ENCODE measurements at regions not wholly inside any gene's neighbourhood (a gene's known extent, or its start where the extent isn't known, plus 50 kb on each side); places are given as distances from the start of the nearest gene placed in this dataset.
"Not testable (repeated sequence)": the region's sequence is repeated elsewhere in the genome, so short reads cannot be mapped to it uniquely, and the experiment has no call there.

DNA sequence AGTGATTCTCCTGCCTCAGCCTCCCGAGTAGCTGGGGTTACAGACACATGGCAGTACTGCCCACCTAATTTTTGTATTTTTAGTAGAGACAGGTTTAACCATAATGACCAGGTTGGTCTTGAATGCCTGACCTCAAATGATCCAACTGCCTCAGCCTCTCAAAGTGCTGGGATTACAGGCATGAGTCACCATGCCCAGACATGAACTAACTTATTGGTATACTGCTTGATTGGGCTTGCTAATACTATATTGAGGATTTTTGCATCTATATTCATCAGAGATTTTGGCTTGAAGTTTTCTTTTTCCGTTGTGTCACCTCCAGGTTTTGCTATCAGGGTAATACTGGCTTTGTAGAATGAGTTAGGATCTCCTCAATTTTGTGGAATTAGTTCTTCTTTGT, 706.1 kb upstream of the HS6ST1 start:
- Histone ChIP-seq H3K4me3 (ENCODE audit: low read depth in 1 of 3, low read length in 3 of 3) (no peak overlapping the region), H3K27ac (ENCODE audit: low read depth in 1 of 2, low read length in 2 of 2) (no peak overlapping the region), H3K27me3 (ENCODE audit: control insufficient read depth in 4 of 4, insufficient read depth in 4 of 4, low read length in 3 of 4) (no peaks in the 10 kb centered on the region), H3K9me3 (ENCODE audit: control insufficient read depth in 4 of 4, low read length in 3 of 4) (peaks cover 0 to 3% (median 0%) of the 10 kb centered on the region in 4 donors), H3K9ac (ENCODE audit: low read depth in 1 of 2, low read length in 2 of 2) (no peak overlapping the region), H3K4me1 (ENCODE audit: control insufficient read depth in 4 of 4, insufficient read depth in 4 of 4, low read length in 3 of 4) (no peaks in the 10 kb centered on the region), H3K36me3 (ENCODE audit: control insufficient read depth in 4 of 4, insufficient read depth in 3 of 4, low read depth in 1 of 4, low read length in 3 of 4) (no peaks in the 10 kb centered on the region)
- TF ChIP-seq RAD21 (IDR thresholded peaks at IDR 0.05) = no peak
- TF ChIP-seq, protein P1, sequence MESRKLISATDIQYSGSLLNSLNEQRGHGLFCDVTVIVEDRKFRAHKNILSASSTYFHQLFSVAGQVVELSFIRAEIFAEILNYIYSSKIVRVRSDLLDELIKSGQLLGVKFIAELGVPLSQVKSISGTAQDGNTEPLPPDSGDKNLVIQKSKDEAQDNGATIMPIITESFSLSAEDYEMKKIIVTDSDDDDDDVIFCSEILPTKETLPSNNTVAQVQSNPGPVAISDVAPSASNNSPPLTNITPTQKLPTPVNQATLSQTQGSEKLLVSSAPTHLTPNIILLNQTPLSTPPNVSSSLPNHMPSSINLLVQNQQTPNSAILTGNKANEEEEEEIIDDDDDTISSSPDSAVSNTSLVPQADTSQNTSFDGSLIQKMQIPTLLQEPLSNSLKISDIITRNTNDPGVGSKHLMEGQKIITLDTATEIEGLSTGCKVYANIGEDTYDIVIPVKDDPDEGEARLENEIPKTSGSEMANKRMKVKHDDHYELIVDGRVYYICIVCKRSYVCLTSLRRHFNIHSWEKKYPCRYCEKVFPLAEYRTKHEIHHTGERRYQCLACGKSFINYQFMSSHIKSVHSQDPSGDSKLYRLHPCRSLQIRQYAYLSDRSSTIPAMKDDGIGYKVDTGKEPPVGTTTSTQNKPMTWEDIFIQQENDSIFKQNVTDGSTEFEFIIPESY (IDR thresholded peaks at IDR 0.05) = no peak
- whole genome bisulfite sequencing = 59% methylated on average over 2 of the region's 2 CpGs
- DNase-seq (ENCODE audit: low spot score) = no peak

DNA sequence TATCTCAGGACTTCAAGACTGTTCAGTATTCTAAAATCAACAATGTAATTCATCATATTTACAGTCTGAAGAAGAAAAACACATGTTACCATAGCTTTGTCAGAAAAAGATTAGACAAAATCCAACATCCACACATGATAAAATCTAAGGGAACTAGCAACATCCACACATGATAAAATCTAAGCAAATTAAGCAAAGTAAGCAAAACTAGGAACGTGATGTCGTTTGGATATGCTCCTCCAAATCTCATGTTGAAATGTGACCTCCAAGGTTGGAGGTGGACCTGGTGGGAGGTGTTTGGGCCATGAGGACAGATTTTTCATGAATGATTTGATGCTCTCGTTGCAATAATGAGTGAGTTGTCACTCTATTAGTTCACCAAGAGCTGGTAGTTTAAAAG, 717.3 kb upstream of the HS6ST1 start:
- TF ChIP-seq, protein P2, sequence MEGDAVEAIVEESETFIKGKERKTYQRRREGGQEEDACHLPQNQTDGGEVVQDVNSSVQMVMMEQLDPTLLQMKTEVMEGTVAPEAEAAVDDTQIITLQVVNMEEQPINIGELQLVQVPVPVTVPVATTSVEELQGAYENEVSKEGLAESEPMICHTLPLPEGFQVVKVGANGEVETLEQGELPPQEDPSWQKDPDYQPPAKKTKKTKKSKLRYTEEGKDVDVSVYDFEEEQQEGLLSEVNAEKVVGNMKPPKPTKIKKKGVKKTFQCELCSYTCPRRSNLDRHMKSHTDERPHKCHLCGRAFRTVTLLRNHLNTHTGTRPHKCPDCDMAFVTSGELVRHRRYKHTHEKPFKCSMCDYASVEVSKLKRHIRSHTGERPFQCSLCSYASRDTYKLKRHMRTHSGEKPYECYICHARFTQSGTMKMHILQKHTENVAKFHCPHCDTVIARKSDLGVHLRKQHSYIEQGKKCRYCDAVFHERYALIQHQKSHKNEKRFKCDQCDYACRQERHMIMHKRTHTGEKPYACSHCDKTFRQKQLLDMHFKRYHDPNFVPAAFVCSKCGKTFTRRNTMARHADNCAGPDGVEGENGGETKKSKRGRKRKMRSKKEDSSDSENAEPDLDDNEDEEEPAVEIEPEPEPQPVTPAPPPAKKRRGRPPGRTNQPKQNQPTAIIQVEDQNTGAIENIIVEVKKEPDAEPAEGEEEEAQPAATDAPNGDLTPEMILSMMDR (IDR thresholded peaks at IDR 0.05; ENCODE audit: low read depth, low read length, missing input control) = no peak
- TF ChIP-seq, protein P3, sequence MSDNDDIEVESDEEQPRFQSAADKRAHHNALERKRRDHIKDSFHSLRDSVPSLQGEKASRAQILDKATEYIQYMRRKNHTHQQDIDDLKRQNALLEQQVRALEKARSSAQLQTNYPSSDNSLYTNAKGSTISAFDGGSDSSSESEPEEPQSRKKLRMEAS (IDR thresholded peaks at IDR 0.05) = no peak
- TF ChIP-seq JUND (IDR thresholded peaks at IDR 0.05) (no peak), FOXA2 (IDR thresholded peaks at IDR 0.05) (no peak), HNF4G (IDR thresholded peaks at IDR 0.05) (no peak), RXRA (IDR thresholded peaks at IDR 0.05) (no peak), RAD21 (IDR thresholded peaks at IDR 0.05) (no peak), FOXA1 (IDR thresholded peaks at IDR 0.05) (no peak), SP1 (IDR thresholded peaks at IDR 0.05) (no peak), GABPA (IDR thresholded peaks at IDR 0.05 in 1 of 2, conservative IDR thresholded peaks at IDR 0.05 in 1 of 2) (no peak), YY1 (IDR thresholded peaks at IDR 0.05) (no peak)
- TF ChIP-seq, protein P1 (IDR thresholded peaks at IDR 0.05) = no peak
- TF ChIP-seq, protein P4, sequence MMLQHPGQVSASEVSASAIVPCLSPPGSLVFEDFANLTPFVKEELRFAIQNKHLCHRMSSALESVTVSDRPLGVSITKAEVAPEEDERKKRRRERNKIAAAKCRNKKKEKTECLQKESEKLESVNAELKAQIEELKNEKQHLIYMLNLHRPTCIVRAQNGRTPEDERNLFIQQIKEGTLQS (IDR thresholded peaks at IDR 0.05) = no peak
- TF ChIP-seq, protein P5, sequence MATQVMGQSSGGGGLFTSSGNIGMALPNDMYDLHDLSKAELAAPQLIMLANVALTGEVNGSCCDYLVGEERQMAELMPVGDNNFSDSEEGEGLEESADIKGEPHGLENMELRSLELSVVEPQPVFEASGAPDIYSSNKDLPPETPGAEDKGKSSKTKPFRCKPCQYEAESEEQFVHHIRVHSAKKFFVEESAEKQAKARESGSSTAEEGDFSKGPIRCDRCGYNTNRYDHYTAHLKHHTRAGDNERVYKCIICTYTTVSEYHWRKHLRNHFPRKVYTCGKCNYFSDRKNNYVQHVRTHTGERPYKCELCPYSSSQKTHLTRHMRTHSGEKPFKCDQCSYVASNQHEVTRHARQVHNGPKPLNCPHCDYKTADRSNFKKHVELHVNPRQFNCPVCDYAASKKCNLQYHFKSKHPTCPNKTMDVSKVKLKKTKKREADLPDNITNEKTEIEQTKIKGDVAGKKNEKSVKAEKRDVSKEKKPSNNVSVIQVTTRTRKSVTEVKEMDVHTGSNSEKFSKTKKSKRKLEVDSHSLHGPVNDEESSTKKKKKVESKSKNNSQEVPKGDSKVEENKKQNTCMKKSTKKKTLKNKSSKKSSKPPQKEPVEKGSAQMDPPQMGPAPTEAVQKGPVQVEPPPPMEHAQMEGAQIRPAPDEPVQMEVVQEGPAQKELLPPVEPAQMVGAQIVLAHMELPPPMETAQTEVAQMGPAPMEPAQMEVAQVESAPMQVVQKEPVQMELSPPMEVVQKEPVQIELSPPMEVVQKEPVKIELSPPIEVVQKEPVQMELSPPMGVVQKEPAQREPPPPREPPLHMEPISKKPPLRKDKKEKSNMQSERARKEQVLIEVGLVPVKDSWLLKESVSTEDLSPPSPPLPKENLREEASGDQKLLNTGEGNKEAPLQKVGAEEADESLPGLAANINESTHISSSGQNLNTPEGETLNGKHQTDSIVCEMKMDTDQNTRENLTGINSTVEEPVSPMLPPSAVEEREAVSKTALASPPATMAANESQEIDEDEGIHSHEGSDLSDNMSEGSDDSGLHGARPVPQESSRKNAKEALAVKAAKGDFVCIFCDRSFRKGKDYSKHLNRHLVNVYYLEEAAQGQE (IDR thresholded peaks at IDR 0.05) = no peak
- 58% methylated on average over 3 of the region's 3 CpGs for WGBS
- Histone ChIP-seq H3K27ac (ENCODE audit: low read depth in 1 of 2, low read length in 2 of 2) (no peak overlapping the region), H3K9ac (ENCODE audit: low read depth in 1 of 2, low read length in 2 of 2) (no peak overlapping the region), H3K4me3 (ENCODE audit: low read depth in 1 of 3, low read length in 3 of 3) (no peak overlapping the region), H3K27me3 (ENCODE audit: control insufficient read depth in 4 of 4, insufficient read depth in 4 of 4, low read length in 3 of 4) (peaks cover 0 to 2% (median 0%) of the 10 kb centered on the region in 4 donors), H3K9me3 (ENCODE audit: control insufficient read depth in 4 of 4, low read length in 3 of 4) (no peaks in the 10 kb centered on the region), H3K36me3 (ENCODE audit: control insufficient read depth in 4 of 4, insufficient read depth in 3 of 4, low read depth in 1 of 4, low read length in 3 of 4) (no peaks in the 10 kb centered on the region), H3K4me1 (ENCODE audit: control insufficient read depth in 4 of 4, insufficient read depth in 4 of 4, low read length in 3 of 4) (no peaks in the 10 kb centered on the region)
- no peak for DNase-seq (ENCODE audit: low spot score)

DNA sequence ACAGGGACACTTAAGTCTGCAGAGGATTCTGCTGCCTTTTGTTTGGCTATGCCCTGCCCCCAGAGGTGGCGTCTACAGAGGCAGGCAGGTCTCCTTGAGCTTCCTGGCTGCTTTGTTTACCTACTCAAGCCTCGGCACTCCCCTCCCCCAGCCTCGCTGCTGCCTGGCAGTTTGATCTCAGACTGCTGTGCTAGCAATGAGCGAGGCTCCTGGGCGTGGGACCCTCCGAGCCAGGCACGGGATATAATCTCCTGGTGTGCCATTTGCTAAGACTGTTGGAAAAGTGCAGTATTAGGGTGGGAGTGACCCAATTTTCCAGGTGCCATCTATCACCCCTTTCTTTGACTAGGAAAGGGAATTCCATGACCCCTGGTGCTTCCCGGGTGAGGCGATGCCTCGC, 725.0 kb upstream of the HS6ST1 start:
- H3K4me3 ChIP-seq (ENCODE audit: low read depth in 1 of 3, low read length in 3 of 3); H3K36me3 ChIP-seq (ENCODE audit: control insufficient read depth in 4 of 4, insufficient read depth in 3 of 4, low read depth in 1 of 4, low read length in 3 of 4); H3K9ac ChIP-seq (ENCODE audit: low read depth in 1 of 2, low read length in 2 of 2); H3K9me3 ChIP-seq (ENCODE audit: control insufficient read depth in 4 of 4, low read length in 3 of 4); H3K27me3 ChIP-seq (ENCODE audit: control insufficient read depth in 4 of 4, insufficient read depth in 4 of 4, low read length in 3 of 4); H3K27ac ChIP-seq (ENCODE audit: low read depth in 1 of 2, low read length in 2 of 2); H3K4me1 ChIP-seq (ENCODE audit: control insufficient read depth in 4 of 4, insufficient read depth in 4 of 4, low read length in 3 of 4); DNase-seq (ENCODE audit: low spot score): not testable (repeated sequence)
- 86% methylated on average over 10 of the region's 10 CpGs for WGBS

DNA sequence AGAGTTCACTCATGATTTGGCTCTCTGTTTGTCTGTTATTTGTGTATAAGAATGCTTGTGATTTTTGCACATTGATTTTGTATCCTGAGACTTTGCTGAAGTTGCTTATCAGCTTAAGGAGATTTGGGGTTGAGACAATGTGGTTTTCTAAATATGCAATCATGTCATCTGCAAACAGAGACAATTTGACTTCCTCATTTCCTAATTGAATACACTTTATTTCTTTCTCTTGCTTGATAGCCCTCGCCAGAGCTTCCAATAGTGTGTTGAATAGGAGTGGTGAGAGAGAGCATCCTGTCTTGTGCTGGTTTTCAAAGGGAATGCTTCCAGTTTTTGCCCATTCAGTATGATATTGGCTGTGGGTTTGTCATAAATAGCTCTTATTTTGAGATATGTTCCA, 727.8 kb upstream of the HS6ST1 start:
- not testable (repeated sequence) for H3K36me3 ChIP-seq (ENCODE audit: control insufficient read depth in 4 of 4, insufficient read depth in 3 of 4, low read depth in 1 of 4, low read length in 3 of 4); H3K4me3 ChIP-seq (ENCODE audit: low read depth in 1 of 3, low read length in 3 of 3); H3K4me1 ChIP-seq (ENCODE audit: control insufficient read depth in 4 of 4, insufficient read depth in 4 of 4, low read length in 3 of 4); H3K27ac ChIP-seq (ENCODE audit: low read depth in 1 of 2, low read length in 2 of 2); H3K9me3 ChIP-seq (ENCODE audit: control insufficient read depth in 4 of 4, low read length in 3 of 4); DNase-seq (ENCODE audit: low spot score); H3K27me3 ChIP-seq (ENCODE audit: control insufficient read depth in 4 of 4, insufficient read depth in 4 of 4, low read length in 3 of 4); H3K9ac ChIP-seq (ENCODE audit: low read depth in 1 of 2, low read length in 2 of 2)
- WGBS = 48% methylated on average over 1 of the region's 1 CpG

Measured in liver (tissue), 8 donors.